ENCODE measurements at regions not wholly inside any gene's neighbourhood (a gene's known extent, or its start where the extent isn't known, plus 50 kb on each side); places are given as distances from the start of the nearest gene placed in this dataset.

- TF ChIP-seq CTCF (conservative IDR thresholded peaks at IDR 0.05; ENCODE audit: low read depth in 2 of 2) = no peak
- no peak for TF ChIP-seq EZH2 (IDR thresholded peaks at IDR 0.05; ENCODE audit: low read depth, unreplicated experiment)
- no peak for TF ChIP-seq POLR2AphosphoS5 (IDR thresholded peaks at IDR 0.05; ENCODE audit: low read depth)
- no peak for TF ChIP-seq STAT1 (IDR thresholded peaks at IDR 0.05; ENCODE audit: unreplicated experiment)
- no peak for TF ChIP-seq ZNF462 (CRISPR knock-in tag; IDR thresholded peaks at IDR 0.05)
- TF ChIP-seq, protein P1, sequence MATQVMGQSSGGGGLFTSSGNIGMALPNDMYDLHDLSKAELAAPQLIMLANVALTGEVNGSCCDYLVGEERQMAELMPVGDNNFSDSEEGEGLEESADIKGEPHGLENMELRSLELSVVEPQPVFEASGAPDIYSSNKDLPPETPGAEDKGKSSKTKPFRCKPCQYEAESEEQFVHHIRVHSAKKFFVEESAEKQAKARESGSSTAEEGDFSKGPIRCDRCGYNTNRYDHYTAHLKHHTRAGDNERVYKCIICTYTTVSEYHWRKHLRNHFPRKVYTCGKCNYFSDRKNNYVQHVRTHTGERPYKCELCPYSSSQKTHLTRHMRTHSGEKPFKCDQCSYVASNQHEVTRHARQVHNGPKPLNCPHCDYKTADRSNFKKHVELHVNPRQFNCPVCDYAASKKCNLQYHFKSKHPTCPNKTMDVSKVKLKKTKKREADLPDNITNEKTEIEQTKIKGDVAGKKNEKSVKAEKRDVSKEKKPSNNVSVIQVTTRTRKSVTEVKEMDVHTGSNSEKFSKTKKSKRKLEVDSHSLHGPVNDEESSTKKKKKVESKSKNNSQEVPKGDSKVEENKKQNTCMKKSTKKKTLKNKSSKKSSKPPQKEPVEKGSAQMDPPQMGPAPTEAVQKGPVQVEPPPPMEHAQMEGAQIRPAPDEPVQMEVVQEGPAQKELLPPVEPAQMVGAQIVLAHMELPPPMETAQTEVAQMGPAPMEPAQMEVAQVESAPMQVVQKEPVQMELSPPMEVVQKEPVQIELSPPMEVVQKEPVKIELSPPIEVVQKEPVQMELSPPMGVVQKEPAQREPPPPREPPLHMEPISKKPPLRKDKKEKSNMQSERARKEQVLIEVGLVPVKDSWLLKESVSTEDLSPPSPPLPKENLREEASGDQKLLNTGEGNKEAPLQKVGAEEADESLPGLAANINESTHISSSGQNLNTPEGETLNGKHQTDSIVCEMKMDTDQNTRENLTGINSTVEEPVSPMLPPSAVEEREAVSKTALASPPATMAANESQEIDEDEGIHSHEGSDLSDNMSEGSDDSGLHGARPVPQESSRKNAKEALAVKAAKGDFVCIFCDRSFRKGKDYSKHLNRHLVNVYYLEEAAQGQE (IDR thresholded peaks at IDR 0.05; ENCODE audit: unreplicated experiment) = no peak
These were observed 202.3 kb downstream of the ERMARD start for GRCh38 chr6:169953686-169954085.

All from GM23338 (cell line).